ENCODE measurements at regions not wholly inside any gene's neighbourhood (a gene's known extent, or its start where the extent isn't known, plus 50 kb on each side); places are given as distances from the start of the nearest gene placed in this dataset.

- H3K36me3 Mint-ChIP-seq = peaks cover 0 to 12% (median 5%) of the 10 kb centered on the region in 5 donors
- Histone ChIP-seq H3K9me3 (ENCODE audit: control insufficient read depth in 2 of 3, low read length in 3 of 3) (no peaks in the 10 kb centered on the region), H3K27ac (ENCODE audit: low read depth, low read length) (no peak overlapping the region), H3K4me1 (ENCODE audit: control insufficient read depth in 2 of 2, insufficient read depth in 2 of 2, low read length in 2 of 2) (peaks cover 12 to 13% of the 10 kb centered on the region in 2 donors), H3K36me3 (ENCODE audit: control insufficient read depth in 2 of 3, insufficient read depth in 3 of 3, low read length in 3 of 3) (no peaks in the 10 kb centered on the region), H3K27me3 (ENCODE audit: control insufficient read depth in 2 of 2, insufficient read depth in 2 of 2, low read length in 2 of 2) (no peaks in the 10 kb centered on the region), H3K4me3 (ENCODE audit: low read length) (no peak overlapping the region)
- intact Hi-C loops (cut with micrococcal nuclease) = no loop called here
- H3K27me3 Mint-ChIP-seq = peaks cover 0 to 4% (median 0%) of the 10 kb centered on the region in 5 donors
- no peak overlapping the region for H3K4me3 Mint-ChIP-seq
- ChIA-PET POLR2A (interaction anchor here (1.0 to 1.1 kb wide), 3 partner anchors 9 to 14 kb away, joined by 3 to 5 read pairs (median 4); no protein-coding TSS in a partner anchor), CTCF (no interaction called here)
- H3K27ac Mint-ChIP-seq = no peak overlapping the region
- peaks cover 9 to 31% (median 24%) of the 10 kb centered on the region in 7 donors for H3K4me1 Mint-ChIP-seq
- H3K9me3 Mint-ChIP-seq = peaks cover 0 to 8% (median 0%) of the 10 kb centered on the region in 11 donors
- ATAC-seq (no peak), DNase-seq (no peak)
Observed at GRCh38 chr1:59058665-59059439, 238.0 kb upstream of the FGGY start.

GRCh38 chr1:59061876-59062275 lies 235.0 kb upstream of the FGGY start:
- CTCF ChIA-PET = interaction anchor here (0.6 to 1.1 kb wide), 2 partner anchors 8 to 272 kb away, joined by 3 read pairs; no protein-coding TSS in a partner anchor

GRCh38 chr1:59062743-59063142 lies 234.2 kb upstream of the FGGY start:
- POLR2A ChIA-PET = interaction anchor here (0.7 to 2.2 kb wide), 3 partner anchors 8 to 43 kb away, joined by 3 to 5 read pairs (median 3); no protein-coding TSS in a partner anchor

More at GRCh38 chr1:59061876-59062275, 235.0 kb upstream of the FGGY start:
- no peaks in the 10 kb centered on the region for H3K36me3 ChIP-seq (ENCODE audit: control insufficient read depth in 2 of 3, insufficient read depth in 3 of 3, low read length in 3 of 3)
- no peaks in the 10 kb centered on the region for H3K9me3 ChIP-seq (ENCODE audit: control insufficient read depth in 2 of 3, low read length in 3 of 3)
- H3K27me3 ChIP-seq (ENCODE audit: control insufficient read depth in 2 of 2, insufficient read depth in 2 of 2, low read length in 2 of 2) = no peaks in the 10 kb centered on the region
- peaks cover 16 to 22% of the 10 kb centered on the region in 2 donors for H3K4me1 ChIP-seq (ENCODE audit: control insufficient read depth in 2 of 2, insufficient read depth in 2 of 2, low read length in 2 of 2)
- no peak for ATAC-seq
- Mint-ChIP-seq H3K27me3 (no peaks in the 10 kb centered on the region), H3K9me3 (peaks cover 0 to 8% (median 0%) of the 10 kb centered on the region in 11 donors), H3K4me1 (peaks cover 14 to 43% (median 37%) of the 10 kb centered on the region in 7 donors), H3K27ac (peak overlapping the region in 4 of 9 donors; percentile 53 to 89 (median 76)), H3K36me3 (peaks cover 0 to 14% (median 5%) of the 10 kb centered on the region in 5 donors), H3K4me3 (no peak overlapping the region)
- H3K4me3 ChIP-seq (ENCODE audit: low read length) = no peak overlapping the region
- no peak for DNase-seq
- POLR2A ChIA-PET = interaction anchor here (0.5 to 2.2 kb wide), 3 partner anchors 9 to 310 kb away, joined by 3 to 5 read pairs (median 4); partner anchors contain the start of gene JUN
- intact Hi-C loops (cut with micrococcal nuclease) = no loop called here
- H3K27ac ChIP-seq (ENCODE audit: low read depth, low read length) = no peak overlapping the region

GRCh38 chr1:59063501-59063900 lies 233.4 kb upstream of the FGGY start:
- peaks cover 16 to 22% of the 10 kb centered on the region in 2 donors for H3K4me1 ChIP-seq (ENCODE audit: control insufficient read depth in 2 of 2, insufficient read depth in 2 of 2, low read length in 2 of 2)
- no peaks in the 10 kb centered on the region for H3K36me3 ChIP-seq (ENCODE audit: control insufficient read depth in 2 of 3, insufficient read depth in 3 of 3, low read length in 3 of 3)
- peak overlapping the region; percentile 50 to 75 (median 62) for H3K4me3 Mint-ChIP-seq
- no peak overlapping the region for H3K4me3 ChIP-seq (ENCODE audit: low read length)
- peak overlapping the region; percentile 60 to 93 (median 86) for H3K27ac Mint-ChIP-seq
- ATAC-seq = peak; percentile 63
- POLR2A ChIA-PET = interaction anchor here (0.7 to 2.2 kb wide), 3 partner anchors 8 to 44 kb away, joined by 3 to 5 read pairs (median 3); no protein-coding TSS in a partner anchor
- peak in 7 of 9 donors; percentile 17 to 49 (median 43) for DNase-seq
- no peaks in the 10 kb centered on the region for H3K27me3 ChIP-seq (ENCODE audit: control insufficient read depth in 2 of 2, insufficient read depth in 2 of 2, low read length in 2 of 2)
- peaks cover 0 to 8% (median 0%) of the 10 kb centered on the region in 11 donors for H3K9me3 Mint-ChIP-seq
- intact Hi-C loops (cut with micrococcal nuclease) = loop anchor here in 1 of 2 donors (1.0 kb wide), 1 partner anchor 43 kb away; no protein-coding TSS in a partner anchor
- no peaks in the 10 kb centered on the region for H3K9me3 ChIP-seq (ENCODE audit: control insufficient read depth in 2 of 3, low read length in 3 of 3)
- CTCF ChIA-PET = interaction anchor here (1.2 kb wide), 1 partner anchor 18 kb away, joined by 5 read pairs; no protein-coding TSS in a partner anchor
- H3K36me3 Mint-ChIP-seq = peaks cover 0 to 14% (median 5%) of the 10 kb centered on the region in 5 donors
- peaks cover 14 to 43% (median 37%) of the 10 kb centered on the region in 7 donors for H3K4me1 Mint-ChIP-seq
- H3K27me3 Mint-ChIP-seq = no peaks in the 10 kb centered on the region
- peak overlapping the region; percentile 3 for H3K27ac ChIP-seq (ENCODE audit: low read depth, low read length)

More at GRCh38 chr1:59062743-59063142, 234.2 kb upstream of the FGGY start:
- CTCF ChIA-PET = interaction anchor here (1.0 to 1.2 kb wide), 3 partner anchors 9 to 320 kb away, joined by 3 to 5 read pairs (median 3); no protein-coding TSS in a partner anchor
- intact Hi-C loops (cut with micrococcal nuclease) = loop anchor here in 1 of 2 donors (1.0 kb wide), 1 partner anchor 42 kb away; no protein-coding TSS in a partner anchor
- Mint-ChIP-seq H3K27me3 (no peaks in the 10 kb centered on the region), H3K36me3 (peaks cover 0 to 14% (median 5%) of the 10 kb centered on the region in 5 donors), H3K4me1 (peaks cover 14 to 43% (median 37%) of the 10 kb centered on the region in 7 donors), H3K27ac (peak overlapping the region in 7 of 9 donors; percentile 30 to 89 (median 60)), H3K4me3 (peak overlapping the region in 1 of 10 donors; percentile 44), H3K9me3 (peaks cover 0 to 8% (median 0%) of the 10 kb centered on the region in 11 donors)
- H3K27ac ChIP-seq (ENCODE audit: low read depth, low read length) = no peak overlapping the region
- DNase-seq (no peak), ATAC-seq (no peak)
- H3K4me1 ChIP-seq (ENCODE audit: control insufficient read depth in 2 of 2, insufficient read depth in 2 of 2, low read length in 2 of 2) = peaks cover 16 to 22% of the 10 kb centered on the region in 2 donors
- H3K36me3 ChIP-seq (ENCODE audit: control insufficient read depth in 2 of 3, insufficient read depth in 3 of 3, low read length in 3 of 3) = no peaks in the 10 kb centered on the region
- no peak overlapping the region for H3K4me3 ChIP-seq (ENCODE audit: low read length)
- H3K9me3 ChIP-seq (ENCODE audit: control insufficient read depth in 2 of 3, low read length in 3 of 3) = no peaks in the 10 kb centered on the region
- no peaks in the 10 kb centered on the region for H3K27me3 ChIP-seq (ENCODE audit: control insufficient read depth in 2 of 2, insufficient read depth in 2 of 2, low read length in 2 of 2)

GRCh38 chr1:59064592-59064991 lies 232.3 kb upstream of the FGGY start:
- CTCF ChIA-PET = interaction anchor here (1.5 kb wide), 1 partner anchor 18 kb away, joined by 4 read pairs; no protein-coding TSS in a partner anchor
- peak overlapping the region; percentile 3 for H3K27ac ChIP-seq (ENCODE audit: low read depth, low read length)
- peaks cover 16 to 22% of the 10 kb centered on the region in 2 donors for H3K4me1 ChIP-seq (ENCODE audit: control insufficient read depth in 2 of 2, insufficient read depth in 2 of 2, low read length in 2 of 2)
- H3K27ac Mint-ChIP-seq = peak overlapping the region in 8 of 9 donors; percentile 38 to 89 (median 68)
- ATAC-seq = no peak
- H3K9me3 Mint-ChIP-seq = peaks cover 0 to 8% (median 0%) of the 10 kb centered on the region in 11 donors
- no peaks in the 10 kb centered on the region for H3K27me3 Mint-ChIP-seq
- no peaks in the 10 kb centered on the region for H3K27me3 ChIP-seq (ENCODE audit: control insufficient read depth in 2 of 2, insufficient read depth in 2 of 2, low read length in 2 of 2)
- peaks cover 0 to 12% (median 5%) of the 10 kb centered on the region in 5 donors for H3K36me3 Mint-ChIP-seq
- no peaks in the 10 kb centered on the region for H3K36me3 ChIP-seq (ENCODE audit: control insufficient read depth in 2 of 3, insufficient read depth in 3 of 3, low read length in 3 of 3)
- H3K4me3 ChIP-seq (ENCODE audit: low read length) = no peak overlapping the region
- H3K9me3 ChIP-seq (ENCODE audit: control insufficient read depth in 2 of 3, low read length in 3 of 3) = no peaks in the 10 kb centered on the region
- no peak for DNase-seq
- H3K4me3 Mint-ChIP-seq = peak overlapping the region in 4 of 10 donors; percentile 18 to 67 (median 26)
- peaks cover 12 to 43% (median 37%) of the 10 kb centered on the region in 7 donors for H3K4me1 Mint-ChIP-seq
- POLR2A ChIA-PET = interaction anchor here (2.2 kb wide), 1 partner anchor 281 kb away, joined by 7 read pairs; the partner anchor contains the start of gene JUN
- intact Hi-C loops (cut with micrococcal nuclease) = no loop called here

GRCh38 chr1:59066236-59066635 lies 230.7 kb upstream of the FGGY start:
- H3K27ac Mint-ChIP-seq = no peak overlapping the region
- intact Hi-C loops (cut with micrococcal nuclease) = no loop called here
- H3K4me3 ChIP-seq (ENCODE audit: low read length) = no peak overlapping the region
- DNase-seq (no peak), ATAC-seq (no peak)
- no peaks in the 10 kb centered on the region for H3K9me3 ChIP-seq (ENCODE audit: control insufficient read depth in 2 of 3, low read length in 3 of 3)
- CTCF ChIA-PET = interaction anchor here (1.5 kb wide), 1 partner anchor 19 kb away, joined by 4 read pairs; no protein-coding TSS in a partner anchor
- H3K4me1 ChIP-seq (ENCODE audit: control insufficient read depth in 2 of 2, insufficient read depth in 2 of 2, low read length in 2 of 2) = peaks cover 27% of the 10 kb centered on the region in 2 donors
- H3K4me3 Mint-ChIP-seq = no peak overlapping the region
- H3K27ac ChIP-seq (ENCODE audit: low read depth, low read length) = no peak overlapping the region
- no peaks in the 10 kb centered on the region for H3K36me3 ChIP-seq (ENCODE audit: control insufficient read depth in 2 of 3, insufficient read depth in 3 of 3, low read length in 3 of 3)
- H3K9me3 Mint-ChIP-seq = no peaks in the 10 kb centered on the region
- H3K27me3 Mint-ChIP-seq = no peaks in the 10 kb centered on the region
- POLR2A ChIA-PET = interaction anchor here (0.7 to 2.2 kb wide), 2 partner anchors 283 to 781 kb away, joined by 3 to 7 read pairs; partner anchors contain the start of gene JUN
- no peaks in the 10 kb centered on the region for H3K27me3 ChIP-seq (ENCODE audit: control insufficient read depth in 2 of 2, insufficient read depth in 2 of 2, low read length in 2 of 2)
- peaks cover 17 to 49% (median 44%) of the 10 kb centered on the region in 7 donors for H3K4me1 Mint-ChIP-seq
- H3K36me3 Mint-ChIP-seq = peaks cover 0 to 3% (median under 1%) of the 10 kb centered on the region in 5 donors
